ENCODE measurements at regions not wholly inside any gene's neighbourhood (a gene's known extent, or its start where the extent isn't known, plus 50 kb on each side); places are given as distances from the start of the nearest gene placed in this dataset.

- 100% methylated on average over 4 of the region's 7 CpGs for WGBS (ENCODE audit: insufficient coverage)
- Mint-ChIP-seq H3K4me3 (no peak overlapping the region), H3K27ac (no peak overlapping the region), H3K9me3 (ENCODE audit: insufficient read depth) (peaks cover 5% of the 10 kb centered on the region), H3K27me3 (peaks cover 29% of the 10 kb centered on the region), H3K4me1 (no peaks in the 10 kb centered on the region)
- Histone ChIP-seq H3K9ac (ENCODE audit: low read length) (no peak overlapping the region), H3K27ac (ENCODE audit: low read length in 2 of 2) (no peak overlapping the region), H2AFZ (ENCODE audit: insufficient read depth, low read depth, low read length, poor library complexity, severe bottlenecking) (no peak overlapping the region), H3K4me1 (ENCODE audit: control insufficient read depth in 2 of 2, insufficient read depth in 2 of 2, low read length in 2 of 2) (no peaks in the 10 kb centered on the region), H3K4me3 (ENCODE audit: control extremely low read depth in 1 of 5, extremely low read depth in 1 of 5, insufficient read depth in 1 of 5, low read depth in 2 of 5, low read length in 4 of 5) (no peak overlapping the region), H3K4me2 (replicated peaks; ENCODE audit: low read depth, low read length, poor library complexity, severe bottlenecking) (no peak overlapping the region), H3K79me2 (ENCODE audit: control insufficient read depth, insufficient read depth, low read length) (no peaks in the 10 kb centered on the region), H3K27me3 (replicated peaks in 1 of 4; ENCODE audit: control extremely low read depth in 1 of 4, control insufficient read depth in 3 of 4, insufficient read depth in 4 of 4, low read length in 3 of 4) (peaks cover 0 to 12% (median 0%) of the 10 kb centered on the region in 4 experiments), H4K20me1 (ENCODE audit: control insufficient read depth, insufficient read depth, low read length, poor library complexity, severe bottlenecking) (no peaks in the 10 kb centered on the region), H3K36me3 (replicated peaks in 1 of 2; ENCODE audit: control extremely low read depth in 1 of 2, control insufficient read depth in 1 of 2, extremely low read depth in 1 of 2, insufficient read depth in 2 of 2, low read length in 1 of 2) (no peaks in the 10 kb centered on the region), H3K9me3 (ENCODE audit: control extremely low read depth in 1 of 3, control insufficient read depth in 2 of 3, insufficient read depth in 1 of 3, low read length in 2 of 3) (peaks cover 0 to 24% (median 8%) of the 10 kb centered on the region in 3 donors)
- ChIA-PET CTCF (interaction anchor here (0.6 to 1.0 kb wide), 2 partner anchors 14 to 242 kb away, joined by 3 to 9 read pairs; no protein-coding TSS in a partner anchor), POLR2A (no interaction called here)
- DNase-seq (no peak), ATAC-seq (ENCODE audit: low read depth) (no peak)
- TF ChIP-seq, protein P1, sequence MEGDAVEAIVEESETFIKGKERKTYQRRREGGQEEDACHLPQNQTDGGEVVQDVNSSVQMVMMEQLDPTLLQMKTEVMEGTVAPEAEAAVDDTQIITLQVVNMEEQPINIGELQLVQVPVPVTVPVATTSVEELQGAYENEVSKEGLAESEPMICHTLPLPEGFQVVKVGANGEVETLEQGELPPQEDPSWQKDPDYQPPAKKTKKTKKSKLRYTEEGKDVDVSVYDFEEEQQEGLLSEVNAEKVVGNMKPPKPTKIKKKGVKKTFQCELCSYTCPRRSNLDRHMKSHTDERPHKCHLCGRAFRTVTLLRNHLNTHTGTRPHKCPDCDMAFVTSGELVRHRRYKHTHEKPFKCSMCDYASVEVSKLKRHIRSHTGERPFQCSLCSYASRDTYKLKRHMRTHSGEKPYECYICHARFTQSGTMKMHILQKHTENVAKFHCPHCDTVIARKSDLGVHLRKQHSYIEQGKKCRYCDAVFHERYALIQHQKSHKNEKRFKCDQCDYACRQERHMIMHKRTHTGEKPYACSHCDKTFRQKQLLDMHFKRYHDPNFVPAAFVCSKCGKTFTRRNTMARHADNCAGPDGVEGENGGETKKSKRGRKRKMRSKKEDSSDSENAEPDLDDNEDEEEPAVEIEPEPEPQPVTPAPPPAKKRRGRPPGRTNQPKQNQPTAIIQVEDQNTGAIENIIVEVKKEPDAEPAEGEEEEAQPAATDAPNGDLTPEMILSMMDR (IDR thresholded peaks at IDR 0.05): no peak
- TF ChIP-seq EZH2 (IDR thresholded peaks at IDR 0.05; ENCODE audit: borderline replicate concordance, insufficient read depth, low read depth, low read length, poor library complexity, severe bottlenecking): no peak
- intact Hi-C loops (cut with micrococcal nuclease): no loop called here
Measured at GRCh38 chr2:46831051-46831868, 84.3 kb downstream of the MCFD2 start.
